SK-N-SH treated with all-trans-retinoic acid at 6 μM for 48 hours (cell line): ENCODE measurements at regions not wholly inside any gene's neighbourhood (a gene's known extent, or its start where the extent isn't known, plus 50 kb on each side); places are given as distances from the start of the nearest gene placed in this dataset.
"Not testable (repeated sequence)": the region's sequence is repeated elsewhere in the genome, so short reads cannot be mapped to it uniquely, and the experiment has no call there.

Experiments
- ATAC-seq: fragments of 200-7000 bp; cut with Tn5 transposase; 3 replicates; pipeline ENCODE4 v1.9.1; 2020; ENCODE audit warnings: mild to moderate bottlenecking, moderate library complexity
- ARNTL ChIP-seq: fragments of 450-650 bp; formaldehyde crosslinking; IDR thresholded peaks from 2 replicates; pipeline ENCODE4 v1.5.0; 2020; ENCODE audit warnings: low read depth, mild to moderate bottlenecking, moderate library complexity, borderline replicate concordance
- BACH2 ChIP-seq: fragments of 250-450 bp; sonication (Bioruptor Pico); IDR thresholded peaks from 2 replicates; pipeline ENCODE4 v1.9.0; 2021; ENCODE audit warnings: mild to moderate bottlenecking, borderline replicate concordance
- CSDC2 ChIP-seq: fragments of 250-450 bp; sonication (Bioruptor Pico); IDR thresholded peaks from 2 replicates; pipeline ENCODE4 v1.5.0; 2020; ENCODE audit warnings: mild to moderate bottlenecking, moderate library complexity
- CSRNP3 ChIP-seq: fragments of 250-450 bp; sonication (Bioruptor Pico); IDR thresholded peaks from 2 replicates; pipeline ENCODE4 v1.5.1; 2021; ENCODE audit warnings: mild to moderate bottlenecking, moderate library complexity
- ESRRG ChIP-seq: fragments of 250-450 bp; sonication (Bioruptor Pico); IDR thresholded peaks from 2 replicates; pipeline ENCODE4 v1.6.1; 2021; ENCODE audit warnings: mild to moderate bottlenecking
- GLIS3 ChIP-seq: fragments of 250-450 bp; sonication (Bioruptor Pico); IDR thresholded peaks from 2 replicates; pipeline ENCODE4 v1.5.0; 2020; ENCODE audit warnings: mild to moderate bottlenecking, moderate library complexity
- ISL1 ChIP-seq: fragments of 250-450 bp; sonication (Bioruptor Pico); IDR thresholded peaks from 2 replicates; pipeline ENCODE4 v2.1.2; 2022; ENCODE audit warnings: mild to moderate bottlenecking, moderate library complexity
- OSR1 ChIP-seq: fragments of 250-450 bp; sonication (Bioruptor Pico); IDR thresholded peaks from 2 replicates; pipeline ENCODE4 v1.8.0; 2022; ENCODE audit warnings: moderate library complexity, mild to moderate bottlenecking, inconsistent platforms
- POU6F1 ChIP-seq: fragments of 250-450 bp; sonication (Bioruptor Pico); IDR thresholded peaks from 2 replicates; pipeline ENCODE4 v1.8.0; 2021; ENCODE audit warnings: low read depth, mild to moderate bottlenecking, moderate library complexity, borderline replicate concordance
- PPARA ChIP-seq: fragments of 250-450 bp; sonication (Bioruptor Pico); IDR thresholded peaks from 2 replicates; pipeline ENCODE4 v1.5.0; 2020; ENCODE audit warnings: mild to moderate bottlenecking, borderline replicate concordance
- RARB ChIP-seq: fragments of 250-450 bp; sonication (Bioruptor Pico); IDR thresholded peaks from 2 replicates; pipeline ENCODE4 v1.8.0; 2021; ENCODE audit warnings: mild to moderate bottlenecking, moderate library complexity
- SNAI2 ChIP-seq: fragments of 250-450 bp; sonication (Bioruptor Pico); IDR thresholded peaks from 2 replicates; pipeline ENCODE4 v1.5.0; 2020; ENCODE audit warnings: mild to moderate bottlenecking, moderate library complexity
- TCF4 ChIP-seq: fragments of 250-450 bp; sonication (Bioruptor Pico); IDR thresholded peaks from 2 replicates; pipeline ENCODE4 v1.8.0; 2021; ENCODE audit warnings: mild to moderate bottlenecking, moderate library complexity, borderline replicate concordance
- TOX ChIP-seq: fragments of 250-450 bp; sonication (Bioruptor Pico); IDR thresholded peaks from 2 replicates; pipeline ENCODE4 v1.8.0; 2021; ENCODE audit warnings: mild to moderate bottlenecking, moderate library complexity, borderline replicate concordance
- ZC3H10 ChIP-seq: fragments of 250-450 bp; sonication (Bioruptor Pico); IDR thresholded peaks from 2 replicates; pipeline ENCODE4 v1.5.1; 2021; ENCODE audit warnings: mild to moderate bottlenecking, moderate library complexity
- ZFP3 ChIP-seq: fragments of 250-450 bp; sonication (Bioruptor Pico); IDR thresholded peaks from 2 replicates; pipeline ENCODE4 v1.5.0; 2020; ENCODE audit warnings: mild to moderate bottlenecking, moderate library complexity
- ZFP30 ChIP-seq: fragments of 450-650 bp; formaldehyde crosslinking; IDR thresholded peaks from 2 replicates; pipeline ENCODE4 v1.5.0; 2022; ENCODE audit warnings: mild to moderate bottlenecking, moderate library complexity
- ZNF70 ChIP-seq: fragments of 450-650 bp; formaldehyde crosslinking; IDR thresholded peaks from 2 replicates; pipeline ENCODE4 v1.5.0; 2020; ENCODE audit warnings: mild to moderate bottlenecking, moderate library complexity
- ZNF8 ChIP-seq: fragments of 450-650 bp; formaldehyde crosslinking; IDR thresholded peaks from 2 replicates; pipeline ENCODE4 v1.5.0; 2020; ENCODE audit warnings: mild to moderate bottlenecking, moderate library complexity
- TF ChIP-seq, protein P1 (sequence below): fragments of 250-450 bp; sonication (Bioruptor Pico); IDR thresholded peaks from 2 replicates; pipeline ENCODE4 v1.5.0; 2020; ENCODE audit warnings: mild to moderate bottlenecking, moderate library complexity
- TF ChIP-seq, protein P2 (sequence below): fragments of 250-450 bp; sonication (Bioruptor Pico); IDR thresholded peaks from 2 replicates; pipeline ENCODE4 v1.5.1; 2020; ENCODE audit warnings: low read depth, mild to moderate bottlenecking, moderate library complexity

DNA sequence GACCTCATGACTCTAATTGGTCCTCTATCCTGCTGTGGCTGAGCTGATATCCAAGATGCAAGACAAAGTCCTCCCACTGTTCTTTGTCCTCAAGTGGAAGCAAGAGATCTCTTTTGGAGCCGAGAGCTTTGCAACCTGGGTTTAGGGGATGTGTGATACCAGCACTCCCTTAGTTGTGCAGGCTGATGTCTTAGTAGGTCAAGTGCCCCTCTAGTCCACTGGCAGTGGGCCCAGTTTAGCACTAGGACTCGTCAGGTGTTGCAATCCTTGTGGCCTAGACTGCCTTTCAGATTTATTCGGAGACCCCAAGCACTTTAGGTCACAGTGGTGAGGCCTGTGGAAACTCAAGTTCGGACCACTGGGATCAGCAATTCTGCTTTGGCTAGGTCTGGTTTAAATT is 64.0 kb downstream of the GPRASP3 start:
- TF ChIP-seq ZNF70 (CRISPR knock-in tag) (no peak), GLIS3 (CRISPR knock-in tag) (no peak), OSR1 (CRISPR knock-in tag) (no peak), SNAI2 (CRISPR knock-in tag) (no peak), ZNF8 (CRISPR knock-in tag) (no peak), POU6F1 (no peak), ESRRG (no peak), CSRNP3 (CRISPR knock-in tag) (no peak), ZC3H10 (CRISPR knock-in tag) (no peak), ZFP30 (no peak), ISL1 (CRISPR knock-in tag) (no peak), TOX (no peak), CSDC2 (CRISPR knock-in tag) (no peak), ARNTL (CRISPR knock-in tag) (no peak), BACH2 (CRISPR knock-in tag) (no peak), ZFP3 (CRISPR knock-in tag) (no peak), PPARA (CRISPR knock-in tag) (no peak), RARB (CRISPR knock-in tag) (no peak)
- TF ChIP-seq, protein P1, sequence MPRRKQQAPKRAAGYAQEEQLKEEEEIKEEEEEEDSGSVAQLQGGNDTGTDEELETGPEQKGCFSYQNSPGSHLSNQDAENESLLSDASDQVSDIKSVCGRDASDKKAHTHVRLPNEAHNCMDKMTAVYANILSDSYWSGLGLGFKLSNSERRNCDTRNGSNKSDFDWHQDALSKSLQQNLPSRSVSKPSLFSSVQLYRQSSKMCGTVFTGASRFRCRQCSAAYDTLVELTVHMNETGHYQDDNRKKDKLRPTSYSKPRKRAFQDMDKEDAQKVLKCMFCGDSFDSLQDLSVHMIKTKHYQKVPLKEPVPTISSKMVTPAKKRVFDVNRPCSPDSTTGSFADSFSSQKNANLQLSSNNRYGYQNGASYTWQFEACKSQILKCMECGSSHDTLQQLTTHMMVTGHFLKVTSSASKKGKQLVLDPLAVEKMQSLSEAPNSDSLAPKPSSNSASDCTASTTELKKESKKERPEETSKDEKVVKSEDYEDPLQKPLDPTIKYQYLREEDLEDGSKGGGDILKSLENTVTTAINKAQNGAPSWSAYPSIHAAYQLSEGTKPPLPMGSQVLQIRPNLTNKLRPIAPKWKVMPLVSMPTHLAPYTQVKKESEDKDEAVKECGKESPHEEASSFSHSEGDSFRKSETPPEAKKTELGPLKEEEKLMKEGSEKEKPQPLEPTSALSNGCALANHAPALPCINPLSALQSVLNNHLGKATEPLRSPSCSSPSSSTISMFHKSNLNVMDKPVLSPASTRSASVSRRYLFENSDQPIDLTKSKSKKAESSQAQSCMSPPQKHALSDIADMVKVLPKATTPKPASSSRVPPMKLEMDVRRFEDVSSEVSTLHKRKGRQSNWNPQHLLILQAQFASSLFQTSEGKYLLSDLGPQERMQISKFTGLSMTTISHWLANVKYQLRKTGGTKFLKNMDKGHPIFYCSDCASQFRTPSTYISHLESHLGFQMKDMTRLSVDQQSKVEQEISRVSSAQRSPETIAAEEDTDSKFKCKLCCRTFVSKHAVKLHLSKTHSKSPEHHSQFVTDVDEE (CRISPR knock-in tag), result no peak
- no peak for ATAC-seq

- TF ChIP-seq ESRRG, result no peak
- TF ChIP-seq, protein P2, sequence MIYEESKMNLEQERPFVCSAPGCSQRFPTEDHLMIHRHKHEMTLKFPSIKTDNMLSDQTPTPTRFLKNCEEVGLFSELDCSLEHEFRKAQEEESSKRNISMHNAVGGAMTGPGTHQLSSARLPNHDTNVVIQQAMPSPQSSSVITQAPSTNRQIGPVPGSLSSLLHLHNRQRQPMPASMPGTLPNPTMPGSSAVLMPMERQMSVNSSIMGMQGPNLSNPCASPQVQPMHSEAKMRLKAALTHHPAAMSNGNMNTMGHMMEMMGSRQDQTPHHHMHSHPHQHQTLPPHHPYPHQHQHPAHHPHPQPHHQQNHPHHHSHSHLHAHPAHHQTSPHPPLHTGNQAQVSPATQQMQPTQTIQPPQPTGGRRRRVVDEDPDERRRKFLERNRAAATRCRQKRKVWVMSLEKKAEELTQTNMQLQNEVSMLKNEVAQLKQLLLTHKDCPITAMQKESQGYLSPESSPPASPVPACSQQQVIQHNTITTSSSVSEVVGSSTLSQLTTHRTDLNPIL, result no peak
- no peak for ATAC-seq
Measured at GRCh38 chrX:102787283-102787682, 66.7 kb downstream of the GPRASP3 start.

DNA sequence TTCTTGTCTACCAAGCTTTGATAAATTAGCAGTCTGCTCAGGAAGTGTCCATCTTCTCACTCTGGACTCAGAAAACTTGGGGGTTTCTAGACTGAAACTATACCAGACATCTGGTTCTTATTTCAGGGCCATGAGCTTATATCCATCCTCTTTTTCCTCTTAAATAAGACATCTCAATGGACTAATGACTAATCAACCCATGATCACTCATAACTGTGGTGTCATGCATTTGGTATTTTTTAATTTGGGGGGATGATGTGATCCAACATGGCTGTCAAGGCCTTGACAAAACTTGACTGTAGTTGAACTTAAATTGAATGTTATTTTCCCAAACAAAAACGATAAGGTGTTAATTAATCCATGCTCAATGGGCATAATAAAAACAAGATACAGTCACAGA is 87.8 kb downstream of the GPRASP3 start:
- TF ChIP-seq ISL1 (CRISPR knock-in tag) (no peak), RARB (CRISPR knock-in tag) (no peak), TOX (no peak), ESRRG (no peak), OSR1 (CRISPR knock-in tag) (no peak), PPARA (CRISPR knock-in tag) (no peak), TCF4 (CRISPR knock-in tag) (no peak), ZFP3 (CRISPR knock-in tag) (no peak), ZNF70 (CRISPR knock-in tag) (no peak), CSRNP3 (CRISPR knock-in tag) (no peak), ZC3H10 (CRISPR knock-in tag) (no peak), ARNTL (CRISPR knock-in tag) (no peak), CSDC2 (CRISPR knock-in tag) (no peak), BACH2 (CRISPR knock-in tag) (no peak)
- no peak for ATAC-seq

DNA sequence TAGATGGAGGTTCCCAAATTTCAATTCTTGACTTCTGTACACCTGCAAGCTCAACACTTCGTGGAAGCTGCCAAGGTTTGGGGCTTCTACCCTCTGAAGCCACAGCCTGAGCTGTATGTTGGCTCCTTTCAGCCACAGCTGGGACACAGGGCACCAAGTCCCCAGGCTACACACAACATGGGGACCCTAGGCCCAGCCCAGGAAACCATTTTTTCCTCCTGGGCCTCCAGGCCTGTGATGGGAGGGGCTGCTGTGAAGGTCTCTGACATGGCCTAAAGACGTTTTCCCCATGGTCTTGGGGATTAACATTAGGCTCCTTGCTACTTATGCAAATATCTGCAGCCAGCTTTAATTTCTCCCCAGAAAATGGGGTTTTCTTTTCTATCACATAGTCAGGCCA is 97.7 kb downstream of the GPRASP3 start:
- not testable (repeated sequence) for ATAC-seq
